ENCODE measurements at regions not wholly inside any gene's neighbourhood (a gene's known extent, or its start where the extent isn't known, plus 50 kb on each side); places are given as distances from the start of the nearest gene placed in this dataset.

DNA sequence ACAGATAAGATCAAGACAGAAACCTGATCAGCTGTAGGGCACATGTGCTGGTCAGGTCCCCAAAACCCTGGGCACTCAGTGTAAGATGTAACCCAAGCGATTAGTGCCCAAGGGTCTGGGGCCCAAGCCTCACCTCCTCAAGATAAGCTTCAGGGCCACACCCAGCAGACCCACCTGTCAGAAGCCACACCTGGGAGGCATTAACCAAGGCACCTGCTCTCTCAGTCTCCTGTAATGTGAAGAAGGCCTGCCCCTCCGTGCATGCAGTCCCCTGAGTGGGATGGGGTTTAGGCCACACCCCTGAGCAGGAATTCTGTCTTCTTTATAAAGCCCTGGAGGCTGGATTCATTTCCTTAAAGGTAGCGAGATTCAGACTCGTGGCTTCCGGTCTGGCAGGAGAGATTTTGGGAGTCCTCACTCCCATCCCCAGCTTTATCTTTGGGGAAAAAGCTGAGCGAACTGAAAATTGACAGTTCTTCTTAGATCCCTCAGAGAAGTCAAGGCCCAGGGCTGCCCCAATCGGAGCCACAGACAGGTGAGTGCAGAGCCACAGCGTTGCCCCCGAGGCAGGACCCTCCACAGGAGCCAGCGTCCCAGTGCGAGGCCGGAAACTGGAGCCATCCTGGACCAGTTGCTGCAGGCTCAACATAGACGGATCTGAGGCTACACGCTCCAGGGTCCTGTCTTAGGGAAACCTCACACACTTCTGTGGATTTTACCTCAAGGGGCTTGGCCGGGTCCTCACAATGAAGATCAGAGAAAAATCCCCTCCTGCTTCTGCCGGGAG is 357.6 kb upstream of the IRX4 start:
- TF ChIP-seq, protein P1, sequence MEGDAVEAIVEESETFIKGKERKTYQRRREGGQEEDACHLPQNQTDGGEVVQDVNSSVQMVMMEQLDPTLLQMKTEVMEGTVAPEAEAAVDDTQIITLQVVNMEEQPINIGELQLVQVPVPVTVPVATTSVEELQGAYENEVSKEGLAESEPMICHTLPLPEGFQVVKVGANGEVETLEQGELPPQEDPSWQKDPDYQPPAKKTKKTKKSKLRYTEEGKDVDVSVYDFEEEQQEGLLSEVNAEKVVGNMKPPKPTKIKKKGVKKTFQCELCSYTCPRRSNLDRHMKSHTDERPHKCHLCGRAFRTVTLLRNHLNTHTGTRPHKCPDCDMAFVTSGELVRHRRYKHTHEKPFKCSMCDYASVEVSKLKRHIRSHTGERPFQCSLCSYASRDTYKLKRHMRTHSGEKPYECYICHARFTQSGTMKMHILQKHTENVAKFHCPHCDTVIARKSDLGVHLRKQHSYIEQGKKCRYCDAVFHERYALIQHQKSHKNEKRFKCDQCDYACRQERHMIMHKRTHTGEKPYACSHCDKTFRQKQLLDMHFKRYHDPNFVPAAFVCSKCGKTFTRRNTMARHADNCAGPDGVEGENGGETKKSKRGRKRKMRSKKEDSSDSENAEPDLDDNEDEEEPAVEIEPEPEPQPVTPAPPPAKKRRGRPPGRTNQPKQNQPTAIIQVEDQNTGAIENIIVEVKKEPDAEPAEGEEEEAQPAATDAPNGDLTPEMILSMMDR (IDR thresholded peaks at IDR 0.05; ENCODE audit: low read depth, low read length, poor library complexity, severe bottlenecking): no peak
- no peak for TF ChIP-seq EZH2phosphoT487 (IDR thresholded peaks at IDR 0.05; ENCODE audit: borderline replicate concordance, low read length)

Measured in DOHH2 (cell line).